H1 (cell line): ENCODE measurements at regions not wholly inside any gene's neighbourhood (a gene's known extent, or its start where the extent isn't known, plus 50 kb on each side); places are given as distances from the start of the nearest gene placed in this dataset.

Source experiments
- CTCF ChIA-PET: fragments of 300-600 bp; sonication (Branson Sonifier 250); formaldehyde crosslinking; loops from one replicate; lab custom pipeline; 2021; ENCODE audit not compliant: partially characterized antibody; lab: Charles Lee
- POLR2A ChIA-PET: fragments of 300-600 bp; sonication (Branson Sonifier 250); formaldehyde crosslinking; loops from one replicate; lab custom pipeline; 2021; ENCODE audit warnings: inconsistent platforms; ENCODE audit not compliant: partially characterized antibody; lab: Charles Lee
- DNase-seq, 2 experiments: peaks; one replicate each; pipeline versions ENCODE4 v3.0.0 to v3.0.0-alpha.2; 2010 to 2022; ENCODE audit warnings: low spot score in 2 of 2, low read depth in 1 of 2, mixed read lengths in 1 of 2
- FAIRE-seq: peaks from 2 replicates; lab custom pipeline; 2011; peaks lifted over from hg19 to GRCh38; lab: Jason Lieb, UNC
- H2AFZ ChIP-seq: 2 replicates; pipeline ENCODE4 v1.8.1; 2012; ENCODE audit warnings: low read length, inconsistent platforms
- H2AK5ac ChIP-seq: 2 replicates; pipeline ENCODE4 v1.6.1; 2013; ENCODE audit warnings: low read depth, low read length
- H2BK120ac ChIP-seq: replicated peaks from 2 replicates; pipeline ENCODE3; 2013; ENCODE audit warnings: low read depth, low read length, inconsistent platforms
- H2BK12ac ChIP-seq: 2 replicates; pipeline ENCODE4 v1.6.1; 2013; ENCODE audit warnings: low read depth, low read length
- H2BK15ac ChIP-seq: 2 replicates; pipeline ENCODE4 v1.6.1; 2013; ENCODE audit warnings: low read length
- H2BK20ac ChIP-seq: 2 replicates; pipeline ENCODE4 v1.6.1; 2013; ENCODE audit warnings: low read length
- H2BK5ac ChIP-seq: 2 replicates; pipeline ENCODE4 v1.6.1; 2013; ENCODE audit warnings: low read depth, low read length
- H3K14ac ChIP-seq: 2 replicates; pipeline ENCODE4 v1.6.1; 2013; ENCODE audit warnings: inconsistent platforms; ENCODE audit not compliant: insufficient read length
- H3K18ac ChIP-seq: 2 replicates; pipeline ENCODE4 v1.6.1; 2013; ENCODE audit warnings: low read length; ENCODE audit errors: extremely low read depth
- H3K23ac ChIP-seq: 2 replicates; pipeline ENCODE4 v1.6.1; 2013; ENCODE audit warnings: inconsistent platforms; ENCODE audit not compliant: insufficient read length
- H3K23me2 ChIP-seq: 2 replicates; pipeline ENCODE4 v1.6.1; 2013; ENCODE audit warnings: low read depth, low read length
- H3K27ac ChIP-seq: 2 replicates; pipeline ENCODE4 v1.6.1; 2011; ENCODE audit warnings: low read depth, low read length, inconsistent platforms
- H3K27me3 ChIP-seq, 4 experiments: replicated peaks in 1 of 4; 1 replicate in 1 of 4; 2 replicates in 3 of 4; pipeline versions ENCODE4 v1.6.1 to v1.8.1; 2011 to 2013; ENCODE audit warnings: low read length in 3 of 4, mild to moderate bottlenecking in 3 of 4, inconsistent platforms in 2 of 4, mixed read lengths in 2 of 4, moderate library complexity in 1 of 4; ENCODE audit not compliant: control insufficient read depth in 3 of 4, insufficient read depth in 3 of 4; ENCODE audit errors: extremely low read depth in 1 of 4
- H3K36me3 ChIP-seq, 4 experiments: 2 replicates each; pipeline versions ENCODE4 v1.6.1 to v1.8.1; 2011 to 2013; ENCODE audit warnings: mild to moderate bottlenecking in 4 of 4, low read length in 3 of 4, moderate library complexity in 2 of 4, control low read depth in 1 of 4, inconsistent platforms in 1 of 4; ENCODE audit not compliant: insufficient read depth in 4 of 4, control insufficient read depth in 2 of 4
- H3K4ac ChIP-seq: replicated peaks from 2 replicates; pipeline ENCODE3; 2013; ENCODE audit warnings: low read length, low read depth, mixed read lengths, inconsistent platforms; ENCODE audit not compliant: insufficient read length
- H3K4me1 ChIP-seq, 4 experiments: replicated peaks in 1 of 4; 1 replicate in 1 of 4; 2 replicates in 3 of 4; pipeline versions ENCODE4 v1.6.1 to v1.8.1; 2011 to 2013; ENCODE audit warnings: low read length in 3 of 4, inconsistent platforms in 2 of 4, mixed read lengths in 1 of 4; ENCODE audit not compliant: insufficient read depth in 4 of 4, control insufficient read depth in 3 of 4
- H3K4me2 ChIP-seq, 2 experiments: 2 replicates each; pipeline versions ENCODE4 v1.6.1 to v1.8.1; 2011 to 2013; ENCODE audit warnings: low read depth in 2 of 2, low read length in 2 of 2, control low read depth in 1 of 2, inconsistent platforms in 1 of 2, mild to moderate bottlenecking in 1 of 2; ENCODE audit not compliant: insufficient read depth in 1 of 2
- H3K4me3 ChIP-seq, 4 experiments: fragments of 200-600, 300-600 bp in 1 of 4; sonication (generic), shearing (Covaris generic), sonication (Bioruptor Twin) in 1 of 4; 2 replicates each; pipeline versions ENCODE4 v1.5.1 to v1.8.1; 2011 to 2016; ENCODE audit warnings: low read length in 4 of 4, low read depth in 3 of 4, control low read depth in 2 of 4, inconsistent platforms in 2 of 4, mild to moderate bottlenecking in 2 of 4, mixed read lengths in 1 of 4, moderate library complexity in 1 of 4; ENCODE audit not compliant: insufficient read depth in 2 of 4; ENCODE audit errors: extremely low read depth in 1 of 4
- H3K56ac ChIP-seq: replicated peaks from 2 replicates; pipeline ENCODE3; 2013; ENCODE audit warnings: low read depth, mild to moderate bottlenecking, mixed read lengths, low read length, inconsistent platforms; ENCODE audit not compliant: insufficient read length
- H3K79me1 ChIP-seq: 2 replicates; pipeline ENCODE4 v1.6.1; 2013; ENCODE audit warnings: low read depth, low read length, control low read depth
- H3K79me2 ChIP-seq, 2 experiments: 2 replicates each; pipeline versions ENCODE4 v1.6.1 to v1.8.1; 2012 to 2013; ENCODE audit warnings: low read length in 2 of 2, mild to moderate bottlenecking in 2 of 2, inconsistent platforms in 1 of 2; ENCODE audit not compliant: insufficient read depth in 2 of 2, control insufficient read depth in 1 of 2
- H3K9ac ChIP-seq, 4 experiments: replicated peaks in 1 of 4; 1 replicate in 1 of 4; 2 replicates in 3 of 4; pipeline versions ENCODE4 v1.6.1 to v1.8.1; 2011 to 2013; ENCODE audit warnings: low read depth in 3 of 4, low read length in 3 of 4, control low read depth in 2 of 4, mild to moderate bottlenecking in 2 of 4, moderate library complexity in 2 of 4, inconsistent platforms in 1 of 4; ENCODE audit errors: extremely low read depth in 1 of 4
- H3K9me3 ChIP-seq, 2 experiments: 2 replicates each; pipeline versions ENCODE4 v1.6.1 to v1.8.1; 2012 to 2013; ENCODE audit warnings: mild to moderate bottlenecking in 2 of 2, moderate library complexity in 2 of 2, control low read depth in 1 of 2, inconsistent platforms in 1 of 2, low read depth in 1 of 2, low read length in 1 of 2, mixed read lengths in 1 of 2; ENCODE audit not compliant: insufficient read depth in 2 of 2
- H4K20me1 ChIP-seq, 2 experiments: replicated peaks in 1 of 2; 2 replicates each; pipeline versions ENCODE3 to v1.8.1; 2011 to 2013; ENCODE audit warnings: inconsistent platforms in 2 of 2, low read length in 2 of 2, mild to moderate bottlenecking in 1 of 2; ENCODE audit not compliant: insufficient read depth in 2 of 2, control insufficient read depth in 1 of 2
- H4K5ac ChIP-seq: 2 replicates; pipeline ENCODE4 v1.6.1; 2013; ENCODE audit warnings: low read length, low read depth, mixed read lengths, inconsistent platforms; ENCODE audit not compliant: insufficient read length
- H4K8ac ChIP-seq: 2 replicates; pipeline ENCODE4 v1.8.0; 2013; ENCODE audit warnings: mild to moderate bottlenecking, moderate library complexity, low read length, inconsistent platforms; ENCODE audit not compliant: insufficient read depth; ENCODE audit errors: extremely low read depth
- H4K91ac ChIP-seq: replicated peaks from 2 replicates; pipeline ENCODE3; 2013; ENCODE audit warnings: low read length, mixed read lengths, inconsistent platforms; ENCODE audit not compliant: insufficient read length
- ATF3 ChIP-seq: IDR thresholded peaks from 2 replicates; pipeline ENCODE4 v1.6.1; 2011; ENCODE audit warnings: low read depth, mild to moderate bottlenecking, low read length; ENCODE audit not compliant: insufficient read depth
- BRCA1 ChIP-seq: IDR thresholded peaks from 2 replicates; pipeline ENCODE4 v1.6.1; 2012; ENCODE audit warnings: low read depth, low read length, improper control_type of control experiment
- EGR1 ChIP-seq: IDR thresholded peaks from 2 replicates; pipeline ENCODE4 v1.6.1; 2011; ENCODE audit warnings: low read depth, low read length, borderline replicate concordance
- EP300 ChIP-seq, 2 experiments: IDR thresholded peaks; 1 replicate in 1 of 2; 2 replicates in 1 of 2; pipeline ENCODE4 v1.6.1; 2011 to 2012; ENCODE audit warnings: low read depth in 2 of 2, low read length in 2 of 2, mild to moderate bottlenecking in 2 of 2, borderline replicate concordance in 1 of 2, inconsistent platforms in 1 of 2, moderate library complexity in 1 of 2
- EZH2 ChIP-seq: fragments of 200-600 bp; sonication (generic); IDR thresholded peaks from 2 replicates; pipeline ENCODE4 v1.7.1; 2012; ENCODE audit warnings: low read depth, mild to moderate bottlenecking, moderate library complexity, low read length, inconsistent platforms; ENCODE audit not compliant: severe bottlenecking
- MAFK ChIP-seq: IDR thresholded peaks from 2 replicates; pipeline ENCODE4 v1.6.1; 2012; ENCODE audit warnings: low read depth, mild to moderate bottlenecking, improper control_type of control experiment, low read length
- TCF12 ChIP-seq: IDR thresholded peaks from 2 replicates; pipeline ENCODE4 v1.6.1; 2011; ENCODE audit warnings: low read depth, mild to moderate bottlenecking, low read length
- TEAD4 ChIP-seq: IDR thresholded peaks from 2 replicates; pipeline ENCODE4 v1.6.1; 2012; ENCODE audit warnings: low read depth, low read length, inconsistent platforms, mixed read lengths
- WGBS, 2 experiments: shearing (Covaris generic) in 1 of 2; methylation state at CpG; one replicate each; pipeline versions ENCODE4 v1.1.6 to v1.1.7; 2013 to 2015; ENCODE audit warnings: low lambda C conversion rate in 2 of 2, mixed read lengths in 2 of 2, inconsistent platforms in 1 of 2, low coverage in 1 of 2, missing lambda C conversion rate in 1 of 2; ENCODE audit not compliant: insufficient replicate concordance in 2 of 2, insufficient coverage in 1 of 2, insufficient read length in 1 of 2; ENCODE audit errors: extremely low coverage in 1 of 2, missing lambda C conversion rate in 1 of 2; 5-methylcytosine and 5-hydroxymethylcytosine counted together

GRCh38 chr6:163901681-163902080 is 487.2 kb downstream of the QKI start:
- no peak overlapping the region for H3K4me2 ChIP-seq
- CTCF ChIA-PET = interaction anchor here (0.8 kb wide), 1 partner anchor 136 kb away, joined by 3 read pairs; no protein-coding TSS in a partner anchor
- 0 out of 2 replicates have a peak overlapping the region, but pooled peaks have one; percentile 39 for H2AFZ ChIP-seq
- no peak for DNase-seq
- peaks cover 0 to 2% of the 10 kb centered on the region in 2 experiments for H4K20me1 ChIP-seq
- H3K56ac ChIP-seq = no peak overlapping the region
- no peak overlapping the region for H4K5ac ChIP-seq
- H3K9ac ChIP-seq = no peak overlapping the region; a peak in 1 of 7 replicates
- no peak for FAIRE-seq
- no peaks in the 10 kb centered on the region for H3K23me2 ChIP-seq
- no peak overlapping the region for H2BK15ac ChIP-seq
- TF ChIP-seq EGR1 = no peak
- TF ChIP-seq EP300 (IDR thresholded peaks at IDR 0.05; ENCODE audit: borderline replicate concordance in 1 of 2, low read depth in 2 of 2, low read length in 2 of 2) = no peak
- no peak for TF ChIP-seq ATF3
- no peak for TF ChIP-seq TEAD4
- TF ChIP-seq TCF12 = no peak
- 0 out of 2 replicates have a peak, but pooled peaks have one; percentile 13 for TF ChIP-seq MAFK
- no peak for TF ChIP-seq EZH2
- no peak for TF ChIP-seq BRCA1
- no peak overlapping the region for H3K4me3 ChIP-seq
- H3K36me3 ChIP-seq = no peaks in the 10 kb centered on the region
- H2BK12ac ChIP-seq = no peak overlapping the region
- no peak overlapping the region for H4K91ac ChIP-seq
- no peaks in the 10 kb centered on the region; a peak in 1 of 4 replicates for H3K9me3 ChIP-seq
- no peak overlapping the region for H2BK20ac ChIP-seq
- no peak overlapping the region for H2AK5ac ChIP-seq
- no peak overlapping the region for H2BK120ac ChIP-seq
- peaks cover 0 to 4% (median 3%) of the 10 kb centered on the region in 4 experiments; a peak in 3 of 7 replicates for H3K4me1 ChIP-seq
- no peak overlapping the region for H2BK5ac ChIP-seq
- no peaks in the 10 kb centered on the region for H3K27me3 ChIP-seq
- H3K27ac ChIP-seq = no peak overlapping the region
- H3K79me2 ChIP-seq = no peaks in the 10 kb centered on the region
- H4K8ac ChIP-seq = no peak overlapping the region; the same call in 1 of the 2 replicates
- no peak overlapping the region for H3K23ac ChIP-seq
- 92% methylated on average over 4 of the region's 5 CpGs; no CpG with 5 or more reads in 1 of the 2 experiments for WGBS, 2 experiments
- no peaks in the 10 kb centered on the region for H3K79me1 ChIP-seq
- H3K18ac ChIP-seq = no peak overlapping the region
- no peak overlapping the region for H3K4ac ChIP-seq
- POLR2A ChIA-PET = no interaction called here
- H3K14ac ChIP-seq = no peak overlapping the region
